ENCODE measurements at regions not wholly inside any gene's neighbourhood (a gene's known extent, or its start where the extent isn't known, plus 50 kb on each side); places are given as distances from the start of the nearest gene placed in this dataset.

- H3K36me3 ChIP-seq (replicated peaks in 1 of 2; ENCODE audit: control insufficient read depth in 1 of 2, insufficient read depth in 2 of 2, low read length in 1 of 2): no peaks in the 10 kb centered on the region
- no peaks in the 10 kb centered on the region for H3K9me2 ChIP-seq
- POLR2A ChIA-PET: no interaction called here
- CTCF ChIA-PET: no interaction called here
- no peak for TF ChIP-seq JUND (IDR thresholded peaks at IDR 0.05)
- no peak for TF ChIP-seq MEF2A (IDR thresholded peaks at IDR 0.05; ENCODE audit: borderline replicate concordance, low read depth)
- no peak for TF ChIP-seq FOXJ3 (CRISPR knock-in tag; IDR thresholded peaks at IDR 0.05)
- TF ChIP-seq MXI1 (IDR thresholded peaks at IDR 0.05; ENCODE audit: low read depth, low read length): no peak
- TF ChIP-seq MAX (IDR thresholded peaks at IDR 0.05; ENCODE audit: low read depth): no peak
- no peak for TF ChIP-seq FOSL2 (IDR thresholded peaks at IDR 0.05; ENCODE audit: borderline replicate concordance, low read depth)
- TF ChIP-seq FOXM1 (IDR thresholded peaks at IDR 0.05; ENCODE audit: low read depth): no peak
- no peak for TF ChIP-seq CTCF (IDR thresholded peaks at IDR 0.05)
- TF ChIP-seq USF2 (IDR thresholded peaks at IDR 0.05; ENCODE audit: borderline replicate concordance, low read depth, low read length): no peak
- TF ChIP-seq EP300 (IDR thresholded peaks at IDR 0.05; ENCODE audit: borderline replicate concordance in 1 of 2, low read depth in 1 of 2, low read length in 1 of 2): no peak
- H3K4me2 ChIP-seq: no peak overlapping the region
- H3K27me3 ChIP-seq (ENCODE audit: insufficient read depth): no peaks in the 10 kb centered on the region
- H2AFZ ChIP-seq (ENCODE audit: low read depth): no peak overlapping the region
- H3F3A ChIP-seq (replicated peaks; ENCODE audit: insufficient read depth): no peaks in the 10 kb centered on the region
- H4K20me1 ChIP-seq (ENCODE audit: insufficient read depth): no peaks in the 10 kb centered on the region
- no peaks in the 10 kb centered on the region for H3K79me2 ChIP-seq (ENCODE audit: insufficient read depth)
- no peak overlapping the region for H3K9ac ChIP-seq
- no peak overlapping the region for H3K4me3 ChIP-seq (ENCODE audit: low read depth in 2 of 2, low read length in 1 of 2)
- no peak overlapping the region for H3K27ac ChIP-seq (ENCODE audit: low read depth in 2 of 2, low read length in 1 of 2)
- H3K4me1 ChIP-seq (ENCODE audit: control insufficient read depth in 1 of 2, insufficient read depth in 2 of 2, low read depth in 1 of 2, low read length in 1 of 2): no peaks in the 10 kb centered on the region
- no peak for DNase-seq
- no peaks in the 10 kb centered on the region for H3K9me3 ChIP-seq
Observed at GRCh38 chr4:62342346-62342745, 1142.2 kb downstream of the ADGRL3 start.

GRCh38 chr4:62328526-62328925 lies 1128.4 kb downstream of the ADGRL3 start:
- no peak overlapping the region for H3K27ac ChIP-seq (ENCODE audit: low read depth in 2 of 2, low read length in 1 of 2)
- H3F3A ChIP-seq (replicated peaks; ENCODE audit: insufficient read depth): no peaks in the 10 kb centered on the region
- no peaks in the 10 kb centered on the region for H3K9me3 ChIP-seq
- peaks cover 0 to 2% of the 10 kb centered on the region in 2 experiments; a peak in 1 of 4 replicates for H3K4me1 ChIP-seq (ENCODE audit: control insufficient read depth in 1 of 2, insufficient read depth in 2 of 2, low read depth in 1 of 2, low read length in 1 of 2)
- ChIA-PET CTCF (no interaction called here), POLR2A (no interaction called here)
- H3K9me2 ChIP-seq: no peaks in the 10 kb centered on the region
- no peaks in the 10 kb centered on the region for H3K79me2 ChIP-seq (ENCODE audit: insufficient read depth)
- DNase-seq: no peak
- no peaks in the 10 kb centered on the region for H3K36me3 ChIP-seq (replicated peaks in 1 of 2; ENCODE audit: control insufficient read depth in 1 of 2, insufficient read depth in 2 of 2, low read length in 1 of 2)
- H3K9ac ChIP-seq: no peak overlapping the region
- H3K4me2 ChIP-seq: no peak overlapping the region
- H3K27me3 ChIP-seq (ENCODE audit: insufficient read depth): no peaks in the 10 kb centered on the region
- no peak overlapping the region for H2AFZ ChIP-seq (ENCODE audit: low read depth)
- no peak overlapping the region for H3K4me3 ChIP-seq (ENCODE audit: low read depth in 2 of 2, low read length in 1 of 2)
- no peaks in the 10 kb centered on the region for H4K20me1 ChIP-seq (ENCODE audit: insufficient read depth)
- WGBS (ENCODE audit: low lambda C conversion rate): 49% methylated on average over 2 of the region's 2 CpGs
- no peak for TF ChIP-seq SIN3A (IDR thresholded peaks at IDR 0.05; ENCODE audit: borderline replicate concordance, low read depth, low read length)
- TF ChIP-seq GATA2 (CRISPR knock-in tag; IDR thresholded peaks at IDR 0.05): no peak
- TF ChIP-seq PBX3 (IDR thresholded peaks at IDR 0.05): no peak
- TF ChIP-seq GABPA (IDR thresholded peaks at IDR 0.05; ENCODE audit: low read depth): no peak
- TF ChIP-seq FOXJ3 (CRISPR knock-in tag; IDR thresholded peaks at IDR 0.05): no peak
- TF ChIP-seq CTCF (IDR thresholded peaks at IDR 0.05): no peak
- no peak for TF ChIP-seq SMC3 (IDR thresholded peaks at IDR 0.05; ENCODE audit: low read depth, low read length)
- no peak for TF ChIP-seq NFIC (IDR thresholded peaks at IDR 0.05; ENCODE audit: borderline replicate concordance)
- no peak for TF ChIP-seq RAD21 (IDR thresholded peaks at IDR 0.05; ENCODE audit: low read length)
- no peak for TF ChIP-seq MAX (IDR thresholded peaks at IDR 0.05; ENCODE audit: low read depth)
- no peak for TF ChIP-seq TEAD4 (IDR thresholded peaks at IDR 0.05; ENCODE audit: borderline replicate concordance, insufficient read depth)
- no peak for TF ChIP-seq MXI1 (IDR thresholded peaks at IDR 0.05; ENCODE audit: low read depth, low read length)
- TF ChIP-seq ELF1 (IDR thresholded peaks at IDR 0.05): no peak
- no peak for TF ChIP-seq RFX5 (IDR thresholded peaks at IDR 0.05; ENCODE audit: low read length)
- no peak for TF ChIP-seq FOXM1 (IDR thresholded peaks at IDR 0.05; ENCODE audit: low read depth)
- no peak for TF ChIP-seq TAF1 (IDR thresholded peaks at IDR 0.05; ENCODE audit: borderline replicate concordance, low read depth, low read length)
